NT2/D1 (cell line): ENCODE measurements at regions not wholly inside any gene's neighbourhood (a gene's known extent, or its start where the extent isn't known, plus 50 kb on each side); places are given as distances from the start of the nearest gene placed in this dataset.

Experiments used
- DNase-seq: peaks from one replicate; pipeline ENCODE4 v3.0.0-alpha.2; 2011; ENCODE audit warnings: low read depth, low spot score
- H3K27me3 ChIP-seq: 2 replicates; pipeline ENCODE4 v1.6.0; 2011; ENCODE audit warnings: mild to moderate bottlenecking; ENCODE audit not compliant: insufficient read length, insufficient read depth
- H3K36me3 ChIP-seq: 2 replicates; pipeline ENCODE4 v1.6.1; 2011; ENCODE audit warnings: mild to moderate bottlenecking, low read length, mixed read lengths; ENCODE audit not compliant: insufficient read depth, insufficient read length
- H3K4me1 ChIP-seq: 2 replicates; pipeline ENCODE4 v1.5.1; 2011; ENCODE audit not compliant: insufficient read depth, insufficient read length
- H3K4me3 ChIP-seq: 2 replicates; pipeline ENCODE4 v1.5.1; 2011; ENCODE audit warnings: low read depth; ENCODE audit not compliant: insufficient read length
- H3K9ac ChIP-seq: 2 replicates; pipeline ENCODE4 v1.6.0; 2011; ENCODE audit warnings: low read depth; ENCODE audit not compliant: insufficient read length
- H3K9me3 ChIP-seq: 2 replicates; pipeline ENCODE4 v1.5.1; 2011; ENCODE audit warnings: mild to moderate bottlenecking, low read length; ENCODE audit not compliant: insufficient read depth
- SUZ12 ChIP-seq: IDR thresholded peaks from 2 replicates; pipeline ENCODE4 v1.6.1; 2011; ENCODE audit not compliant: insufficient read length, insufficient read depth; ENCODE audit errors: extremely low read depth
- YY1 ChIP-seq: IDR thresholded peaks from 2 replicates; pipeline ENCODE4 v1.6.1; 2011; ENCODE audit not compliant: insufficient read length, insufficient read depth
- ZNF274 ChIP-seq: IDR thresholded peaks from 2 replicates; pipeline ENCODE4 v1.6.1; 2011; ENCODE audit warnings: mild to moderate bottlenecking, low read depth, low read length

GRCh38 chr4:62292911-62293310, 1092.8 kb downstream of the ADGRL3 start:
- no peak for DNase-seq
- Histone ChIP-seq H3K27me3 (no peaks in the 10 kb centered on the region), H3K9me3 (no peaks in the 10 kb centered on the region), H3K4me1 (no peaks in the 10 kb centered on the region), H3K9ac (no peak overlapping the region), H3K4me3 (no peak overlapping the region), H3K36me3 (no peaks in the 10 kb centered on the region)
- TF ChIP-seq YY1 (no peak), SUZ12 (no peak), ZNF274 (no peak)

GRCh38 chr4:62288808-62289541, 1088.8 kb downstream of the ADGRL3 start:
- H3K4me1 ChIP-seq: no peaks in the 10 kb centered on the region
- no peaks in the 10 kb centered on the region for H3K36me3 ChIP-seq
- no peak overlapping the region for H3K4me3 ChIP-seq
- DNase-seq: no peak
- H3K9ac ChIP-seq: no peak overlapping the region
- TF ChIP-seq SUZ12: no peak
- TF ChIP-seq YY1: no peak
- TF ChIP-seq ZNF274: no peak
- no peaks in the 10 kb centered on the region for H3K27me3 ChIP-seq
- no peaks in the 10 kb centered on the region for H3K9me3 ChIP-seq

GRCh38 chr4:62285026-62285425, 1084.9 kb downstream of the ADGRL3 start:
- Histone ChIP-seq H3K36me3 (no peaks in the 10 kb centered on the region), H3K27me3 (no peaks in the 10 kb centered on the region), H3K4me1 (no peaks in the 10 kb centered on the region), H3K4me3 (no peak overlapping the region), H3K9me3 (no peaks in the 10 kb centered on the region), H3K9ac (no peak overlapping the region)
- DNase-seq: no peak
- TF ChIP-seq YY1 (no peak), SUZ12 (no peak), ZNF274 (no peak)

GRCh38 chr4:62279689-62280088, 1079.6 kb downstream of the ADGRL3 start:
- H3K9ac ChIP-seq: no peak overlapping the region
- TF ChIP-seq YY1 (no peak), SUZ12 (no peak), ZNF274 (no peak)
- no peaks in the 10 kb centered on the region for H3K27me3 ChIP-seq
- no peaks in the 10 kb centered on the region for H3K36me3 ChIP-seq
- H3K4me3 ChIP-seq: no peak overlapping the region
- no peaks in the 10 kb centered on the region for H3K9me3 ChIP-seq
- no peak for DNase-seq
- no peaks in the 10 kb centered on the region for H3K4me1 ChIP-seq

GRCh38 chr4:62275470-62275869, 1075.3 kb downstream of the ADGRL3 start:
- H3K4me1 ChIP-seq: no peaks in the 10 kb centered on the region

GRCh38 chr4:62274782-62275181, 1074.7 kb downstream of the ADGRL3 start:
- DNase-seq: no peak
- TF ChIP-seq ZNF274 (no peak), YY1 (no peak), SUZ12 (no peak)
- Histone ChIP-seq H3K9me3 (no peaks in the 10 kb centered on the region), H3K4me3 (no peak overlapping the region), H3K36me3 (no peaks in the 10 kb centered on the region), H3K4me1 (no peaks in the 10 kb centered on the region), H3K27me3 (no peaks in the 10 kb centered on the region), H3K9ac (no peak overlapping the region)

More at GRCh38 chr4:62275470-62275869, 1075.3 kb downstream of the ADGRL3 start:
- no peak for DNase-seq
- no peak overlapping the region for H3K9ac ChIP-seq
- no peaks in the 10 kb centered on the region for H3K27me3 ChIP-seq
- H3K9me3 ChIP-seq: no peaks in the 10 kb centered on the region
- H3K4me3 ChIP-seq: no peak overlapping the region
- TF ChIP-seq ZNF274 (no peak), SUZ12 (no peak), YY1 (no peak)
- no peaks in the 10 kb centered on the region for H3K36me3 ChIP-seq

- no peak for TF ChIP-seq ZNF274
- TF ChIP-seq SUZ12: no peak
- no peak for TF ChIP-seq YY1
- Histone ChIP-seq H3K4me1 (no peaks in the 10 kb centered on the region), H3K4me3 (no peak overlapping the region)
Observed at GRCh38 chr4:62271107-62271506, 1071.0 kb downstream of the ADGRL3 start.

GRCh38 chr4:62269918-62270317, 1069.8 kb downstream of the ADGRL3 start:
- Histone ChIP-seq H3K4me1 (no peaks in the 10 kb centered on the region), H3K4me3 (no peak overlapping the region), H3K9ac (no peak overlapping the region), H3K36me3 (no peaks in the 10 kb centered on the region), H3K9me3 (no peaks in the 10 kb centered on the region), H3K27me3 (no peaks in the 10 kb centered on the region)
- DNase-seq: no peak
- no peak for TF ChIP-seq YY1
- no peak for TF ChIP-seq SUZ12
- no peak for TF ChIP-seq ZNF274

More at GRCh38 chr4:62271107-62271506, 1071.0 kb downstream of the ADGRL3 start:
- Histone ChIP-seq H3K9ac (no peak overlapping the region), H3K9me3 (no peaks in the 10 kb centered on the region), H3K36me3 (no peaks in the 10 kb centered on the region), H3K27me3 (no peaks in the 10 kb centered on the region)
- DNase-seq: no peak
